ENCODE measurements at regions not wholly inside any gene's neighbourhood (a gene's known extent, or its start where the extent isn't known, plus 50 kb on each side); places are given as distances from the start of the nearest gene placed in this dataset.

DNA sequence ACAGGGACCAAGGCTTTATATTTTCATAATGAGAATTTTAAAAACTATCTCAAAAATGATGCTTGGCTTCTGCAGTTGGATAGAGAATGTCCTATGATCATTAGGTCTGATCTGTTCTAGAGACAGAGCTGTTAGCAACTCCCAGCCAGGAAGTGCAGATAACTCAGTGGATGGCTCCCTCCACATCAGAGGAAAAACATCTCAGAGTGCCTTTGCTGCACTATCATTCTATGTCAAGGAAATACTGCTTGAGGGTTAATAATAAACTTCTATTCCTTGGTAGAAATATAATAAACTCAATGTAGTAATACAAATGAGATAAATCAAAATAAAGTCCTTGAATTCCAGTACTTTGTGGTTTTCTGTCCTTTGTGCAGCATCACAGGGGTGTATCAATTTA is 78.0 kb upstream of the BET1 start:
- no peak for TF ChIP-seq POLR2AphosphoS5 (IDR thresholded peaks at IDR 0.05)
- TF ChIP-seq, protein P1, sequence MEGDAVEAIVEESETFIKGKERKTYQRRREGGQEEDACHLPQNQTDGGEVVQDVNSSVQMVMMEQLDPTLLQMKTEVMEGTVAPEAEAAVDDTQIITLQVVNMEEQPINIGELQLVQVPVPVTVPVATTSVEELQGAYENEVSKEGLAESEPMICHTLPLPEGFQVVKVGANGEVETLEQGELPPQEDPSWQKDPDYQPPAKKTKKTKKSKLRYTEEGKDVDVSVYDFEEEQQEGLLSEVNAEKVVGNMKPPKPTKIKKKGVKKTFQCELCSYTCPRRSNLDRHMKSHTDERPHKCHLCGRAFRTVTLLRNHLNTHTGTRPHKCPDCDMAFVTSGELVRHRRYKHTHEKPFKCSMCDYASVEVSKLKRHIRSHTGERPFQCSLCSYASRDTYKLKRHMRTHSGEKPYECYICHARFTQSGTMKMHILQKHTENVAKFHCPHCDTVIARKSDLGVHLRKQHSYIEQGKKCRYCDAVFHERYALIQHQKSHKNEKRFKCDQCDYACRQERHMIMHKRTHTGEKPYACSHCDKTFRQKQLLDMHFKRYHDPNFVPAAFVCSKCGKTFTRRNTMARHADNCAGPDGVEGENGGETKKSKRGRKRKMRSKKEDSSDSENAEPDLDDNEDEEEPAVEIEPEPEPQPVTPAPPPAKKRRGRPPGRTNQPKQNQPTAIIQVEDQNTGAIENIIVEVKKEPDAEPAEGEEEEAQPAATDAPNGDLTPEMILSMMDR (IDR thresholded peaks at IDR 0.05): no peak
- TF ChIP-seq POLR2A (IDR thresholded peaks at IDR 0.05): no peak

Data from sigmoid colon (tissue), 4 donors.